Suprapubic skin (tissue), 3 donors: ENCODE measurements at regions not wholly inside any gene's neighbourhood (a gene's known extent, or its start where the extent isn't known, plus 50 kb on each side); places are given as distances from the start of the nearest gene placed in this dataset.

Source experiments
- CTCF ChIP-seq, 2 donors: fragments of 200-600 bp in 1 of 2; fragments of 450-650 bp in 1 of 2; sonication (generic) in 1 of 2; IDR thresholded peaks; one replicate each; pipeline ENCODE4 v1.5.1; 2016 to 2019; ENCODE audit warnings: antibody characterized with exemption in 2 of 2, mild to moderate bottlenecking in 1 of 2, moderate library complexity in 1 of 2
- EP300 ChIP-seq: sonication (generic); formaldehyde crosslinking; IDR thresholded peaks from one replicate; pipeline ENCODE4 v1.6.1; 2017; ENCODE audit warnings: antibody characterized with exemption
- POLR2A ChIP-seq, 2 donors: fragments of 450-650 bp; IDR thresholded peaks; one replicate each; pipeline ENCODE4 v1.6.1; 2017; ENCODE audit warnings: antibody characterized with exemption in 2 of 2, mild to moderate bottlenecking in 2 of 2, moderate library complexity in 2 of 2

- TF ChIP-seq CTCF (IDR thresholded peaks at IDR 0.05) (no peak), POLR2A (IDR thresholded peaks at IDR 0.05) (no peak), EP300 (no peak)
Measured at GRCh38 chr7:80359476-80359875, 152.4 kb downstream of the GNAT3 start.
